GM19193 (cell line): ENCODE measurements at regions not wholly inside any gene's neighbourhood (a gene's known extent, or its start where the extent isn't known, plus 50 kb on each side); places are given as distances from the start of the nearest gene placed in this dataset.

Source experiments
- POLR2A ChIP-seq: IDR thresholded peaks from 4 replicates; pipeline ENCODE4 v1.6.1; 2011; ENCODE audit not compliant: insufficient read depth, insufficient read length; ENCODE audit errors: extremely low read depth

- TF ChIP-seq POLR2A = no peak
These were observed 156.9 kb upstream of the SSTR4 start for GRCh38 chr20:22878166-22878565.

GRCh38 chr20:22880277-22880676, 154.8 kb upstream of the SSTR4 start:
- TF ChIP-seq POLR2A = no peak

- no peak for TF ChIP-seq POLR2A
These were observed 147.3 kb upstream of the SSTR4 start for GRCh38 chr20:22887796-22888195.

GRCh38 chr20:22890594-22891300, 144.4 kb upstream of the SSTR4 start:
- no peak for TF ChIP-seq POLR2A

GRCh38 chr20:22901164-22901563, 133.9 kb upstream of the SSTR4 start:
- no peak for TF ChIP-seq POLR2A

GRCh38 chr20:22901921-22902320, 133.2 kb upstream of the SSTR4 start:
- no peak for TF ChIP-seq POLR2A

GRCh38 chr20:22904386-22904785, 130.7 kb upstream of the SSTR4 start:
- no peak for TF ChIP-seq POLR2A

- TF ChIP-seq POLR2A = no peak
These were observed 130.2 kb upstream of the SSTR4 start for GRCh38 chr20:22904905-22905304.

GRCh38 chr20:22905658-22906057, 129.5 kb upstream of the SSTR4 start:
- peak; percentile 17 for TF ChIP-seq POLR2A

- TF ChIP-seq POLR2A = no peak
These were observed 126.7 kb upstream of the SSTR4 start for GRCh38 chr20:22908437-22908836.

- TF ChIP-seq POLR2A = no peak
These were observed 126.2 kb upstream of the SSTR4 start for GRCh38 chr20:22908944-22909343.

GRCh38 chr20:22909436-22909835, 125.7 kb upstream of the SSTR4 start:
- TF ChIP-seq POLR2A = no peak

GRCh38 chr20:22910287-22910852, 124.7 kb upstream of the SSTR4 start:
- no peak for TF ChIP-seq POLR2A

- no peak for TF ChIP-seq POLR2A
These were observed 120.8 kb upstream of the SSTR4 start for GRCh38 chr20:22914291-22914690.

- TF ChIP-seq POLR2A = no peak
These were observed 119.6 kb upstream of the SSTR4 start for GRCh38 chr20:22915512-22915911.

GRCh38 chr20:22916021-22916842, 118.9 kb upstream of the SSTR4 start:
- no peak for TF ChIP-seq POLR2A
